Stimulated activated CD8-positive, alpha-beta memory T cell treated with anti-CD3 and anti-CD28 coated beads, Interleukin-7, amount 100 ng/mL, for 1 hour (primary cell): ENCODE measurements at regions not wholly inside any gene's neighbourhood (a gene's known extent, or its start where the extent isn't known, plus 50 kb on each side); places are given as distances from the start of the nearest gene placed in this dataset.

Experiments used
- DNase-seq, 2 donors: peaks; one replicate each; pipeline ENCODE4 v3.0.0-alpha.2; 2020; ENCODE audit warnings: low read depth in 2 of 2

DNA sequence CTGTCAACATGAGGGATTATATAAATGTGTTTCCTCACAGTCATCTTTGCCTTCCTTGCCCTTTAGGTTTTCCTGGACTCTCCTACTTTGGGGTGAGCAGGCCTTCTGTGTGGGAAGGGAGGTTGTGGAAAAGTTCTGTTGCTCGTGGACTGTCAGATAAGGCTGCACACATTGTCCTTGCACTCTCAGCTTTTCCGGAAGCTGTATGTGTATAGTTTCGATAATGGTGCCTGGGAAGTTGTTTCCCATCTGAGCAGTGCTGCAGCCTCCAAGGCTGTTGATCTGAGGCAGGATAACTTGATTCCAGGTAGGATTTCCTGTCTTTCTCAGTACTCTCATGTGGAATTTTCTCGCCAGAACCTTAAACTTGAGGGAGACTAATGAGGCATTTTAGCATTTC is 297.8 kb upstream of the AZI2 start:
- DNase-seq: no peak

DNA sequence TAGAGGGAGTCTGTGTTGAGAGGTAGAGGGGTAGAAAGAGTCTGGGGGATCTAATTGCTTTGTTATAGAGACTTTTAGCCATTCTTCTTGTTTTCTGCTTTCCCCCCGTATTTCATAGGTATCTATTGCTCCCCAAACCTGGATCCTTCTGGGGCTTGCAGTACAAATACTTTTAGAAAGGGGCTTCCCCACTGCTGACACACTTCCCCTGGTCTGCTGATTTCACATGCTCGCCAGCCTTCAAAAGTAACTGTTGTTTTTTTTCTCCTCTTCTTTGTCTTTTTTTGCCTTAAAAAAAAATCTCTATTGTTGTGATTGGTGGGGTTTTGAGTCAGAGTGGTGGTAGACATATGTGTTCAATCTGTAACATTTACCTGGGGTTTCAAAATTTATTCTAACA is 300.6 kb upstream of the AZI2 start:
- DNase-seq: no peak

DNA sequence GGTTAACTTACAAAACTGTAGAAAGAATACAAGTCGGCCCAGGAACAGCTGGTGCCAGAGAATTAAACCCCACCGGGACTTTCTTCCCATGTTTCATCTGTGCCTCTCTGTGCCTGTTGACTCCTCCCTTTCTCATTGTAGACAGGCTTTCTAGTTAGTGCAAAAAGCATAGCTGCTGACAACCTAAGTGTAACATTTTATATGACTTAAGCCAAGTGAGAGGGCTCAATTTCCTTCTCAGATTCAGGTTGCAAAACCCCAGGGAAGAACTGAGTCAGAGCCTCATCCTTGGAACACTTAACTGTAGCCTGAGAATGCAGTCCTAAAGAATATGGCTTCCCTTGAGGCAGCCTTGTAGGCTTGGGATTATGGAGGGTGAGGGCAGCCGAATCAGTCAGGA is 302.5 kb upstream of the AZI2 start:
- no peak for DNase-seq

DNA sequence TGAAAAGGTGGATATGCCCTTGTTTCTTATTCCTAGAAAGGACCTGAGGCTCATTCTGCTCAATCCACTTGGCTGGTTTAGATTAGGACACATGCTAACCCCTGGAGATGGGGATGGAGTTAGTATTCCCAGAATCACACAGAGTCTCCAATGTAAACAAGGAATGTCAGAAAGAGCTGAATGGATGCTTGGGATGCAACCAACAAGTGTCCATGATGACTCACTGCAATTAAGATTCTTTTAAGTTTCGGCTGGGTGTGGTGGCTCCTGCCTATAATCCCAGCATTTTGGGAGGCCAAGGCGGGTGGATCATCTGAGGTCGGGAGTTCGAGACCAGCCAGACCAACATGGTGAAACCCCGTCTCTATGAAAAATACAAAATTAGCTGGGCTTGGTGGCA is 315.5 kb upstream of the AZI2 start:
- DNase-seq: no peak

DNA sequence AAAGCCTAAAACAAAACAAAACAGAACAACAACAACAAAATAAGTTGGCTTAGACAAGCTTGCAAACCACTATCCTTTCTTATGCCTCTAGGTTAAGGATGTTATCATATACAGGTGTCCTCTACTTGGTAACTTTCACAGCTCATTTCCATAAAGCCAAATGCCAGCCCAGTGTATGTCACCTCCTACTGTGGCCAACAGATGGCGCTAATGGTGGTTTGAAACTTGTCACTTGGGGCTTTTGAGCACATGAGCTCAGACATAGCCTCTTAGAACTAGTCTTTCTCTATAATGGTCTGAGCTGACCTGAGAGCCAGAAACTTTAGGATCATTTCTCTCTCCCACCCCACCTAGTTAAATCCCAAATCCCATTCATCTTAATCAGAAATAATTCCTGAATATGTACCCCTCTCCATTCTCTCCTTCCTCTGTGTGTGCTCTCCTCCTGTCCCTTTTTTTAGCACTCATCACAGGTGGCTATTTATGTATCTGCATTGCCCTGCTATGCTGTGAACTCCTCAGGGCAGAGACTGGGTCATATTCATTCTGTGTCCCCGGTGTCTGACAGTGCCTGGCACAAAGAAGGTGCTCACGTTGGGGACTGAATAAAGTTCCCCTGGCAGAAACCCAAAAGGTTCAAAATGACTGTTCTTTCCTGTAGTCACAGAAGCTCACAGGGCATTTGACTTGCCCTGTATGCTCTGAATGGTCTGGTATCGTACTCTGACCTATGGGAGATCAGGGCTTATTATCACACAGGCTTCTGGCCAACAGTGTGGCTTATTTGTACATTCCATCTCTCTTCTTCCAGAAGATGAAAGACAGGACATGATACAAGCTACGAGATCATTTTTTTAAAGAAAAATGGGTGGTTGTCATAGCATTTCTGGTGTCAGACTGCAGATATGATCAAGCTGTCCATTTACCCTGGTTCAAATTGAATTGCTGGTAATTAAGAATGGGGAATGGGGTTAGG is 319.3 kb upstream of the AZI2 start:
- DNase-seq: peak in 1 of 2 donors; percentile 15

DNA sequence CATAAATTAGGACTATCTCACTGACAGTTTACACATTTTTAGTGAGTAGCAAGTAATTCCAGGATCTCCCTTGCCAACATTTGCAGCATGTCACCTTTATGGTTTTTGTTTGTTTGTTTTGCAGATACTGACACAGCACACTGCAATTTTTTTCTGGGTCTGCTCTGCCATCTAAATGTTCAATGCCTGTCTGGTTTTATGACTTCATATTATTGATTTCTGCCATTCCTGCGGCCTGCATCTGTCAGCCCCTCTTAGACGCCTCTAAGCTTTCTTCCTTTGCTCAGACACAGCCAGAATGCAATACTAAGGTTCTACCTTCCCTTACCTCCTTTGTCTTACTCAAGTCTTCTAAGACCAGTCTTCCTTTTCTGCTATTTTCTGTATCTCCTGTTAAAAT is 321.2 kb upstream of the AZI2 start:
- no peak for DNase-seq

DNA sequence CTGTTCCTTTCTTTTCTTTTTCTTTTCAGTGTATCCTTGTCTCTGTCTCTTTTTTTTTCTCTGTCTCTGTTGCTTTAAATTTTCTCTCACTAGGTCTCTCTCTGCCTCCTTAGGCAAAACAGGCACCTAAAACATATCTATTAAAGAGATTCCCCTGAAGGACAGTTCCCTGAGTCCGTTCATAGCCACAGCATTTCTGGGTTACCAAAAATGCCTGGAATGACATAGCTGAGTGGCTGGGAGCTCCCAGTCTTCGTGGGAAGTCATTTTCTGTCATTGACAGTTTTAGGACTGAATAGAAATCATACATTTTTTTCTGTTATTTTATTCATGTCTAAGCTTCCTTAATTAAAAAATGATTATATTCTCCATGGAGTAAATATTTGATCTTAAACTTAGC is 323.8 kb upstream of the AZI2 start:
- no peak for DNase-seq

DNA sequence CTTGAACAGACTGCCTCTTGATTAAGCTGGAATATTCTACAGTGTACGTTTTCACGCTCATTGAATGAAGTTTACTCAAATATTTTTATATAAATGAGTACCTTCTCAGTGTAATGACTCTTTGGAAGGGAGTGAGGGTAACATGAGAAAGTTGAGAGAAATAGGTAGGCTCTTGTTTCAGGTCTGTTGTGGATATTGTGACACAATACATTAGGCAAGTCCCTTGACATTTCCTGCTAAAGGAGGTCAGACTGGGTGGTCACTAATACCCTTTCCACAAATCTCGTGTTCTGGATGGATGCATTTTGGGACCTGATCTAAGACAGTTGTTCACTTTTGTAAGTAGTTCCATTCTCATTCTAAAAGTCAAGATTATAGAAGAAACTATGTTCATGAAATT is 324.8 kb upstream of the AZI2 start:
- no peak for DNase-seq

- DNase-seq: no peak
Measured at GRCh38 chr3:28674212-28674611, 325.6 kb upstream of the AZI2 start.

GRCh38 chr3:28677581-28677980 is 329.0 kb upstream of the AZI2 start:
- no peak for DNase-seq

GRCh38 chr3:28678086-28678485 is 329.5 kb upstream of the AZI2 start:
- no peak for DNase-seq

DNA sequence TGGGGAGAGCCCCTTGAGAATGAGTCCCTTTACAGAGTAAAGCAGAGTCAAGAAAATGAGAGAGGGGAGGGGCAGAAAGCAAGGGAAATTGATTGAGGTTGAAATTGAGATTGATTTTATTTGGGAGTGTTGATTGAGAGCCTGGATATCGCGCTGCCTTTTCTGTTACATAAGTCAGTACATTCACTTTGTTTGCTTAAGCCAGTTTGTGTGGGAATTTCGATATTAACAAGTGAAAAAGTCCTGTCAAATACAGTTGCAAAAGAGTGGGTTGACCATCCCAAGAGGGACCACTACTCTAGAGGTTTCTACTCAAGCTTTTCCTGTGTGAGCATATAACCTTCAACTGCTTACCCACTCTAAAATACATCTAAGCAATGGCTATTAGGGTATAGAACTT is 331.4 kb upstream of the AZI2 start:
- DNase-seq: no peak

DNA sequence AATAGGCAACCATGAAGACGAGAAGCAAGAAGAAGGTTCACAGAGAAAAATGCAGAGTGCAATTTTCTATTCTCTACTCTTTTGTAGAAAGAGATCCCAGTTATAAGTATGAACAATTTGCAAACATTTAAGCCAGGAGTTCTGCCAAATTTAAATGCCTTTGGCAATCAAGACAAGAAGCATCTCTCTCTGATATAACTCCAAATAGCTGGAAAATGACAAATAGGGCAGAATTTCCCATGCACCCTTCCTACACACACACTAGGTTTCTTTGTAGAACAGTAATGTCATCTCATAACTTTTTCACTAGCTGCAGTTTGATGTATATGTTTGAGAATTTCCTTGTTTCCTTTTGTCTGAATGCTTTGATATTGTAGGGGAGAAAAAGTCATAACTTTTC is 333.5 kb upstream of the AZI2 start:
- no peak for DNase-seq

DNA sequence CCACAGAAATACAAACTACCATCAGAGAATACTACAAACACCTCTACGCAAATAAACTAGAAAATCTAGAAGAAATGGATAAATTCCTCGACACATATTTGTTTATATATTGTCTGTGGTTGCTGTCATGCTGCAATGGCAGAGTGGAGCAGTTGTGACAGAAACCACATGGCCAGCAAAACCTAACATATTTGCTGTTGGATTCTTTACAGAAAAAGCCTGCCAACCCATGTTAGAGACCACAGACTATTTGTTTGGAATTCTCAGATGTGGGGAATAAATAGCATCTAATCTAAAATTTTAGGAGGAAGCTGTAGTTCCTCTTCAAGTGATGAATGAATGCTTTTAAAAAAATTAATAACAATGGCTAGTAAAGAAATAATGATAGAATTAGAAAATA is 341.6 kb upstream of the AZI2 start:
- no peak for DNase-seq

DNA sequence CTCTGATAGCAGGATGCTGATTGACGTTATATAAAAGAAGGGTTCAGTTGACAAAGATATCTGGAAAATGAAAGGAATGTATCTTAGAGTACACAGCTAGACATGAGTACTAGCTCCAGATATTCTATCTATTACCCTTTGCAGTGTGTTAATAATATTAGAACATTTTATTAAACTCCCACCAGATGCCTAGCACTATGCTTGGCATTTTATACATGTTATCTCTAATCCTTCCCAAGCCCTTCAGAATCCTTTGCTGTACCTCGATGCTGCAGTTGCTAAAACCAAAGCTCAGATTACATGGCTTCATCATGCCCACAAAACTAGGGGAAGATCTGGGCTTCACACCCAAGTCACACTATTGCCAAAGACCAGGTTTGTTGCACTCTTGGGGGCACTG is 350.1 kb upstream of the AZI2 start:
- no peak for DNase-seq

GRCh38 chr3:28699283-28699682 is 350.7 kb upstream of the AZI2 start:
- DNase-seq: no peak

DNA sequence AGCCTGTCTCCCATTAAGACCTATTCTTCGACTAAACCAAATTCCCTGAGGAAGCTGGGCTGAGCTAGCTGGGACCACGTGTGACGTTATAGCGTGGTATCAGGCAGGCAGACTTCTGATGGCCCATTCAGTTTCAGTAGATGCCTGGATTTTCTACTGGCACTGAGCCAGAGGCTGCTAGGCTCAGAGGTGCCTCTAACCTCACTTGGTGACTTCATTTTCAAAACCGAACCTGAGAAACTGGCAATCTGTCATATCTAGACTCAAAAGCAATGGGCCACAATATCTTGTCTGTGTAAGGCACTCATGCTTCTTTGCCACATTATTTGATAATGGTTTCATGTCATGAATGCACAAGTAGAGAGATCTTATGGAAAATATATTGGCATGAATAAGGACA is 352.1 kb upstream of the AZI2 start:
- no peak for DNase-seq

GRCh38 chr3:28703843-28704242 is 355.2 kb upstream of the AZI2 start:
- no peak for DNase-seq

DNA sequence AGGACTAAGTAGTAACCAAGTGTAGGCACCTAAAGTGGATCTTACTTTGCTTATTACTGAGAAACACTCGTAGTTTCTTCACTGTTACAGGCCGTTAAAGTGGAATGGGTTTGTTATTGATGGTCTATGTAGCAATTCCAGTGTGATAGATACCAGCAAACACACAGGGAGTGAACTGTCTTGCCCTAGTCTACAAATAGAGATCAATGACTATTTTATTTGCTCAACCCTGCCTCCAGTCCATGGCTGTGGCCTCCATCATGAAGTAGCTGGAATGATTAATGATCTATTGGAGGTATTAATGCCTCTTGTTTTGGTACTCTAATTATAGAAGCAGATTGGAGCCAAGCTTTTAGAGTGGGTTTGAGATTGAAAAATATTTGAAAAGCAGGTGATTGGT is 362.7 kb upstream of the AZI2 start:
- no peak for DNase-seq

GRCh38 chr3:28716939-28717338 is 368.3 kb upstream of the AZI2 start:
- no peak for DNase-seq

DNA sequence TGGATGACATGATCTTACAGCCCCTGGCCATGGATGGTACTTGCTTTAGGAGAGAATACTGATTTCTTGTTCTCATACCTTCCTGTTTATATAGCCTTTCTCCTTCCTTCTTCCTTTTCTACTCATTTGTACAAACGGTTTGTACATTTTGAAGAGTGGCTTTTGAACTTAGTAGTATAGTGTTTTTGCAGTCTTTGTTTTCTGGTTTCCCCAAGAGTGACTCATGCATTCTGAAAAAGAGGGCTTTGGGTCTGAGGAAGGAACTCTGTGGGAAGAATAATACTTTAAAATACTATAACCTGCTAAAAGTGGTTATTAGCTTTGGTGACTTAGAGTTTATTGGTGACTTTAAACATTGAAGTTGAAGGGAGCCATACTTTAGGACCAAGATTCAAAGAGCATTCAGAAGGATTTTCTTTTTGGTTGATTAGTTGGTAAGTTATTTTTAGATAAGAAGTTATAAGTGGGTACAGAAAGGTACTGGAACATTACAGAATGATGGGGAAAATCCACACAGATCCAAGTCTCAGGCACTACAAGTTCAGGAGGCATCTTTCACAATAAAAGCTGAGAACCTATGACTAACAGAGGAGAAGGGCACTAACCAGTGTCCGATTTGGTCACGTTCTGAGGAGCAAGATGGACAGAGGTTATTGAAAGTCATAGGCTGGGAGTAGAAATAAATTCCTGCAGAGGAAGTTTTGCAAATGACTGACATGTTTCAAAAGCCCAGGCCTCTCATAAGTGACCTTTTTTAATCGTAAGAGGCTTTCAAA is 369.6 kb upstream of the AZI2 start:
- no peak for DNase-seq

DNA sequence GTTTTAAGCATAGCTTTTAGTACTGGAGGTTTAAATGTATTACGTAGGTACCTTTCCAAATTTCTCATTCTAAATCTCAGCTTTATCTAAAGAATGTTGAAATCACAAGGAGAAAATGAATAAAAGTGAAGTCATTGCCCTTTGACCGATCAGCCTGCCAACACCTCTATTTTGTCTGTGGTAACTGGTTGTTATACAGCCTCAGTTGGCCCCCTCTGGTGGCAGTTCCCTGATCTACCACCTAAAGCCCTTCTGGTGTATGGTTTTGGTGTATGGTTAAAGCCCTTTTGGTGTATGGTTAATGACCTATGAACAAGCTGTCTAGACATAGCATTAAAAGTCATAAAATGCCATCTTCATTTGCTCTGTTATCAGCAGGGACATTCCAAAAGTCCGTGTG is 378.2 kb upstream of the AZI2 start:
- no peak for DNase-seq

DNA sequence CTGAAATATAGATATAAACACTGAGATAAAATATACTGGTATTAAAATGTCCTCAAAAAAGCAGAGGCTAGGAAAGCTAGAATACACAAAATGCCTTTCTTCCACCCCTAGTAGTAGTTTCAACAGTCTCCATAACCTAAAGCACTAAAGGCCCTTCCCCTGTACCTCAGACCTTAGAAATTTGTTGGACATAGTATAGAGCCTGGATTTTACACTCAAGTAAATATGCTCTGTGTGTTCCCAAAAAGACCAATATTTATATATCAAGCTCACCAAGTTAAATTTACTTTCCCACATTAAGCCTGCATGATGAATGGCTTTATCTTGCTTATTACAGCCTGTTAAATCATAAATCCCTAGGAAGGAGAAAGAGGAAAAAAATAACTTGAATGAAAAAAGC is 378.7 kb upstream of the AZI2 start:
- no peak for DNase-seq
